Limb (tissue), 2 donors: ENCODE measurements at regions not wholly inside any gene's neighbourhood (a gene's known extent, or its start where the extent isn't known, plus 50 kb on each side); places are given as distances from the start of the nearest gene placed in this dataset.

Experiments used
- DNase-seq, 2 donors: peaks; one replicate each; pipeline ENCODE4 v3.0.0-alpha.2; 2016; ENCODE audit errors: extremely low spot score in 2 of 2

DNA sequence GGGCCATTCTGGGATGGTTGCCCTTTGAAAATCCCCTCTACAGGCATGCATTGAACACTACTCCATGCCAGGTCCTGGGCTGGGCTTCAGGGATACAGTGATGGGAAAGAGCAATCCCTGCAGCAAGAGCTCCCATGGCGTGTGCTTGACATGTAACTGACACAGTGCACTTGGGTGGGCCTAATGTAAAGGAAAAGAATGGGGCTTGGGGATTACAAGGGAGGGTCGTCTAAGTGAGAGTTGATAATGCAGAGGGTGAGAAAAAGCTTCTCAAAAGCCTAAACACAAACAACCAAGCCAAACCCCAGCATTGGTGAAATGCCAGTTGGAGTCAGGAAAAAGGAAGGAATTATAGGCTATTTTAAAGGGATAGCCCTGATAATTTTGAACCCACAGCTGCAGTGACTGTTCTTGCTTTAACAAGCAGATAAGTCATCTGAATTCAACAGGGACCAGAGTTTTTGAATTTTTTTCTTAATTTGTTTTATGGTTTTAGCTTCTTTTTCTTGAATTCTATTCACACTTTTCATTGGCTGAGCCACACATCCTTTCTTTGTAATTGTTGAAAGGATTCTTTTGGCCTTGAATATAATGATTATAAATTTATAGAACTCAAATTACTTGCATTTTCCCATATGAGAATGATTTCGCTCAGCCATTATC is 308.7 kb downstream of the LPIN1 start:
- DNase-seq: no peak

DNA sequence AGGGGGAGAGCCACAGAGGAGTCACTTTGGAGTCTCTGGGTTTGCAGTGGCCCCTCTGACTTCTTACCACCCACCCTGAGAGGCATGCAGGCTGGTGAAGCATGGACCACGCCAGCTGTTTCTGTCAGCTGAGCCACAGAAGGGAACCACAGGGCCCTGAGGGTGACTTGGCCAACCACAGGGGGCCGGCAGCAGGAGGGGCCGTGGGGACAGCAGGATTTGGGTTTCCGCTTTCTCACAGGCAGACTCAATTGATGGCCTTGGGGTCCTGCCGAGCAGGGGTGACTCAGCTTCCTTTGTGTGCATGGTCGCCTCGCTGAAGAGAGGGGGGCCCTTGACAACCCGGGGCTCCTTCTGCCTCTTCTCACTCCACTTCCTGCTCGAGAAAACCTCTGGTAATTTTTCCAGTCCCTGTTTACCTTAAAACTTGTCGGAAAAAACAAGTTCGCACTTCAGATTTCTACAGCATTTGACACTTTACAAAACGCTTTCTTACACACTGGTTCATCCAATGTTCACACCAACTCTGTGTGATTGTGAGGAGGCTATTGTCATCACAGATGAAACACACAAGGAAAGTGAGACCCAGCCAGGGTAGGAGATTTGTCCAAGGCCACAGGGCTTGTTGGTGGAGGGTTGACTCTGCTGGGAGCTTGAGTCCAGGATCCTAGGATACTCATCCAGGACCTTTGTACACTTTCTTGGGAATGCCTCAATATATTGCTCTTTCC is 311.2 kb downstream of the LPIN1 start:
- no peak for DNase-seq

DNA sequence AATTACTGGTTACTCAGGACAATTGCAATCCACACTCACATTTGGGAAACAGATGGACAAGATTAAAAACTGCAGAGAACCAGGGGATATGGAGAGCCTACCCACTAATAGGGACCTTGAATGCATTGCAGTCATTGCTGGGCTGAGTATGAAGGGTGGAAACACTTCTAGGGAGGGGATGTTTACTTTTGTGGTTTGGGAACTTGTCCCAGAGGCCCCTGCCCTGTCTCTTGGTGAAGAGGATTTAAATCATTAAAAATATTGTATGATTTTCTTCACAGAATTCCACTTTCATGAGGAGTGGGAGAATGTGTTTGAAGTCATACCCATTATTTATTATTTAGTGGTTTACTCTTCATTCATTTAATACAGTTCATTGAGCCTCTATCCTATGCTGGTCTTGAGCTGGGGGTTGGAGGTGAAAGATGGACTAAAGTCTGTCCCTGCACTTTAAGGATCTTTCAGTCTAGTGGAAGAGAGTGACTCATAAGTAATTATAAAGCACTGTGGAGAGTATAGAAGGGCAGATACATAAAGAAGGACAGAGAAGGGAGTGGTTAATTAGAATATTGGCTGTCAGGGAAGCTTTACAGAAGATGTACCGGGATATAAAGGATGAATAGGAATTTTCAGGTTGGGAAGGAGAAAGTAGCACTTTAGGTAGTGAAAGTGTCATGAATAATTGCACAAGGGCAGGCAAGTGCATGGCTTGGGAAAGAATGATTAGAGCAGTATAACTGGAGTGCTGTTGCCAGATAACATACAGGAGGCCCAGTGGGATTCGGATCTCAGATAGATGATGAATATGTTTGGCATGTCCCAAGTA is 313.4 kb downstream of the LPIN1 start:
- DNase-seq: no peak

DNA sequence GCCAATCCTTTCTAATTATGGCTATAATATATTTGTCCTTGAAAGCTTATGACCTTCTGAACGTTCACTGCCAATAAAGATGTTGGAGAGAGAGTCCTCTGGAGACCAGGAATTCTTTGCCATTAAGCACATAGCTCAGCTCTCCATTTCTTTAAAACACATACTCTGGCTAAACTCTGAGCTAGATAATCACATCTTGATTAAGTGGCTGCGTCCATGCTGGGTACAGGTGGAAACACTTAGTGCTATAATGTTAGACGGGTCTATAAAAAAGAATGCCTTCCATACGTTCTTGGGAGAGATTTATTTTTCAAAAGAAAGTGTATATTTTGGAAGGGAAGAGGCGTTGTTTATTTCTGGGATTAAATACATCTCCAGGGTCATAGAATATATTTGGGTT is 314.5 kb downstream of the LPIN1 start:
- peak in 1 of 2 donors; percentile 40 for DNase-seq

DNA sequence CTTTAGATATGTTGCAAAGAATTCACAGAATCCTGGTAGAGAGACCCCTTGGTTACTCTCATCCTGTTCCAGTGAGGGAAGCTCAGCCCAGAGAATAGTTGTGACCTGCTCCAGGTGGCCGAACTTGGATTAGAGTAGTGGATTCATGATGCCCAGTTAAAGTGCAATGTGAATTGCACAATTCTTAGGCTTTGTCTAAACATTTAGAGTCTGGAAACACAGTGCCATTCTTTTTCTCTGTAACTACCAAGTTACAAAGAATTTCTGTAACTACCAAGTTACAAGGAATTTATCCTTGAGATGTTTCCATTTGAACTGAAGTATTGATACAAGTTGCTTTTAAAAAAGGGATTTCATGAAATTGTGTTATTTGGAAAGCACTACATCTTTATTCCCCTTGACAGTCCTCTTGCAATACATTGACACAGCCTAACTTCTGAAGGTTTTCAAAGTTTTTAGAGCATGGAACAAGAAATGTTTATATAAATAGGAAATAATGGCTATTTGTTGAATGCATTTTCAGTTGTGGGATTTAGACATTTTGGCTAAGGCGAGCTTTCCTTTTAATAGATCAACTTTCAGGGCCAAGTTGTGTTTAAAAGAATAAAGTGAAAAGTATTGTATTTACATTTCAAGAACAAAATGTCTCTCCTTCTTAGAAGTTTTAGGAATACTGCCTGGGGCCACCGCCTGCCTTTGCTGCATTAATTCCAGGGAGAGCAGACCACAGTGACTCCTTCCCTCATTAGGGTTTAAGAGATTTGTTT is 315.0 kb downstream of the LPIN1 start:
- DNase-seq: peak in 1 of 2 donors; percentile 30

DNA sequence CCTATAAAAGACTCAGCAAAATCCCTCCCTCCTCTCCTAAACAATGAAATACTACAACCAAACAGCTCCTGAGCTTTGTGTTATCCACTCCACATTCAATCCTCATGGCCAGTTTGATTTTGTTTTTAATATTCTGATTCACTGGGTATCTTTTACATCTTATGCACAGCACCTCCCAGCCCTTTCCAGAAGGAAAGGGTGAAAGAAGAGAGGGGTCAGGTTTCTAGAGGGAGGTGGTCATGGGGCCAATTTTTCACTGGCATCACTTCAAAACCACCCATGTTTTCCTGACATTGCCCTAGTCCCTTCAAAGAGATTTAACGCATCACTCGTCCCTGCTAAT is 315.6 kb downstream of the LPIN1 start:
- DNase-seq: no peak

DNA sequence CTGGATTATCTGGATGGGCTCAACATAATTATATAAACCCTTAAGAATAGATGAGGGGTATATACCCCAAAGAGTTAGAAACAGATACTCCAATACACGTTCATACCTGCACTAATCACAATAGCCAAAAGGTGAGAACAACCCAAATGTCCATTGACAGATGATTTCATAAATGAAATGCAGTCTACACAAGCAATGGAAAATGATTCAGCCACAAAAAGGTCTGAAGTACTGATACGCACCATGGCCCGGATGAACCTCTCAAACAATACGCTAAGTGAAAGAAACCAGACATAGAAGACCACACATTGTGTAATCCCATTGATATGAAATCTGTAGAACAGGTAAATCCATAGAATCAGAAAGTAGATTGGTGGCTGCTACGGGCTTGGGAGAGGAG is 316.8 kb downstream of the LPIN1 start:
- no peak for DNase-seq

DNA sequence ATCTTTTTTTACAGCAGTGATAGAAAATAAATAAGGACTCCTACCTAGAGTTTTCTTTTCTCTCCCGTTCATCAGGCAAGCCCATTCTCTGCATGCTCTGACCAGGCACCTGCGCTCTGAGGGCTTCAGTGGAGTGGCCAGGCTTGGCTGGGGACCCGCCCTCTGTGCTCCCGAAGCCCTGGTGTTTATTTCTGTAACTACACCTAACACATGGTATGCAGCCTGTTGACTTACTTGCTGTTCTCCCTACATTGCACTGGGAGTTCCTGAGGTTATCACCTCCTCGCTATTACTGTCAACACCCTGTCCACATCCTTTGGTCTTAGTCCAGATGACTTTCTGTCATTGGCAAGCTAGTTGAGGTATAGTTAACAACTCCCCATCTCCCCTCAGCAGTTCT is 317.7 kb downstream of the LPIN1 start:
- no peak for DNase-seq

DNA sequence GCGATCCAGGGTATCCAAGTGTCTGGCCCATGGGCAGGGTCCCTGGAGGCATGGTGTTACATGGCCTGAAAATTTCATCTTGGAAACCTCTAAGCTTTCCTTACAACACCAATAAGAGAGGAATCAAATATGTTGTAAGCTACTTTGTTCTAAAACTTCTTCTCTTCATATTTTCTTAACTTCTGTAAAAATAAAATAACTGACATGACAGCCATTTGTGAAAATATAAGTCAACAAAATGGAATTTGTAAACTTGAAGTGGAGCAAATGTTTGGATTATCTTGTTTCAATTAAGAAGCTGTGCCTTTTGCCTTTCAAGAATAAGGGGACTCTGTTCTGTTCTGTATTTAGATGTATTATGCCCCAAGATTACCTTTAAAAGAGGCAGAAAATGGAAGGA is 319.7 kb downstream of the LPIN1 start:
- no peak for DNase-seq

DNA sequence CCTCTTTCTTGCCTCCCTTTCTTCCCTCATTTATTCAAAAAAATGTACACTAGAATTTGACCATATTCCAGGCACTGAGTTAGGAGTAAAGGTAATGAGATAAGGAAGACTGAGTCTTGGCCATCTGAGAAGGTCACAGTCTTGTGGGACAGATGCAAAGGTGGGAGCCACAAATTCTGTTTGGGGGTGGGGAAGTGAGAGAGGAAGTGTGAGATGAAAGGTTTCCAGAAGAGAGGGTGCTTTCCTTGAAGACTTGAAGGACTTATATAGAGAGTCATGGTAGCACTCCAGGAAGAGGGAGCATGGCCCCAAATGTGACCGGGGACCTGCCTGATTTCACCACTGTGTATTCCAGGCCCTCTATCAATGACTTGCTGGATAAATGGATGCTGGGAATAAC is 320.6 kb downstream of the LPIN1 start:
- no peak for DNase-seq

DNA sequence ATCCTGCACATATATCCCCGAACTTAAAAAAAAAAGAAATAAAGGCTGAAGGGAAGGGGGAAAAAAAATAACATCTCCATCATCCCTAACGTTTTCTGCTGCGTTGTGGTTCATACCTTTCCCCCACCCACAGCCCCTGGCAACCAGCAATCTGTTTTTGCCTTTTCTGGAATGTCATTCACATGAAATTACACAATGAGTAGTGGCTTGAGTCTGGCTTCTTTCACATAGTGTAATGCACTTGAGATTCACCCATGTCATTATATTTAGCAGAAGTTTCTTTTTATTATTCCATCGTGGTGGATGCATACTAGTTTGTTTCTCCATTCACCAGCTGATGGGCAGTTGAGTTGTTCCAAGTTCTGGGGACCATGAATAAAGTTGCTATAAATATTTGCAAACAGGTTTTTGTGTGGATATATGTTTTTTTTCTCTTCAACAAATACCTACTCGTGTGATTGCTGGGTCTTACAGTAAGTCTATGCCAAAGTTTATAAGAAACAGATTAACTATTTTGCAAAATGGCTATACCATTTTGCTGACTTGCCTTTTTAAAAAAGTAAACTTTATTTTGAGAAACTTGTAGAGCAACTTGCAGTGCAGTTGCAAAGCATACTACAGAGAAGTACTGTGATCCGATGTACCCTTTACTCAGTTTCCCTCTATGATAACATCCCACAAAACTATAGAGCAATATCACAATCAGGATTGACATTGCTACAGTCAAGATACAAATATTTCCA is 322.5 kb downstream of the LPIN1 start:
- DNase-seq: no peak

DNA sequence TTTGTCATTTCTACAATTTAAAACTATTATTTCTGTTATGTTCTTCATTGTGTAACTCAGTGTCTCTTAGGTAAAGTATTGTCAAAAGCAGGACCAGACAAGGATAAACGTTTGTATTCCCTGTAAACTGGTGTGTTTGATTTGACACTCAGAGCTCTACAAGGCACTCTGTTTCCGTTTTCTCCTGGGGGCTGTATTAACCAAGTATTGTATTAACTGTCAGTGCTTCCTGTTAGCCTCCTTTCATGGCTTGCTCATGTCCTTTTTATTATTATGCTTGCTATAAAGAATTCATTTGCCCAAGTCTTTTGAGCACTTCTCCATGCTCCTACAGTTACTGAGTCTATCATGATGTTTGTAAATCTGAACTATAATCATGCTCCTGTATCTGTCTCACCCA is 323.7 kb downstream of the LPIN1 start:
- DNase-seq: no peak

DNA sequence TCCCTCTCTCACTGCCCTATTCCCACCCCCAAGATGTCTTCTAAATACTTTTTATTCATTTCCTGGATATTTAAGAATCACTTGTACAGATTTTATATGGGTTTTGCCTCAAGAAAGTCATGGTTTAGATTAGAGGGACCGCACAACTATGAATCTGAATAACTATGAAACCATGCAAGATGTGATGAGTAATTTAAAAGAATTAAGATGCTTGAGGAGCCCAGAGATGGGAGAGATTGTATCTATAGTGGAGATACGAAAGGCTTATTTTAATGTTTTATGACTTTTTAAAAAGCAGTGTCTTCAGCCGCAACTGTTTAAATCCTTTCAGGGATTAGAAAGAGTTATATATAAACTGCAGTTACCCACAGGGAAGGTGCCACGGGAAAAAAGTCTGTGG is 324.1 kb downstream of the LPIN1 start:
- no peak for DNase-seq

DNA sequence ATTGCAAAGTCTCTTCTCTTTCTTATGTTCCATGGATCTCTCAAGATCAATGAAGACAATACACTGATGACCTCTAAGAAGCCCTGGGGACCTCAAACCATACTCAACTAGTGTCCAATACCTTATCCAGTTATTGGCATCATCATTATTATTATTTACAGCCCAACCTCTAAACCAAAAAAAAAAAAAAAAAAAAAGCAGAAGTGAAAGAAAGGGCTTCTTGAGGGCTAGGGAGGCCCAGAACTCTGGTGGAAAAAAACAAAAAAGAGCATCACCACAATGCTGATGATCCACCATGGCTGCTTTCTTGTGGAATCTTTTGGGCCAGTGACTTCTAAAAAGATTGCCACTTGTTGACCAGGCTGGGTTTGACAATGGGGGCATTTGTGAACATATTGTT is 324.9 kb downstream of the LPIN1 start:
- DNase-seq: no peak

DNA sequence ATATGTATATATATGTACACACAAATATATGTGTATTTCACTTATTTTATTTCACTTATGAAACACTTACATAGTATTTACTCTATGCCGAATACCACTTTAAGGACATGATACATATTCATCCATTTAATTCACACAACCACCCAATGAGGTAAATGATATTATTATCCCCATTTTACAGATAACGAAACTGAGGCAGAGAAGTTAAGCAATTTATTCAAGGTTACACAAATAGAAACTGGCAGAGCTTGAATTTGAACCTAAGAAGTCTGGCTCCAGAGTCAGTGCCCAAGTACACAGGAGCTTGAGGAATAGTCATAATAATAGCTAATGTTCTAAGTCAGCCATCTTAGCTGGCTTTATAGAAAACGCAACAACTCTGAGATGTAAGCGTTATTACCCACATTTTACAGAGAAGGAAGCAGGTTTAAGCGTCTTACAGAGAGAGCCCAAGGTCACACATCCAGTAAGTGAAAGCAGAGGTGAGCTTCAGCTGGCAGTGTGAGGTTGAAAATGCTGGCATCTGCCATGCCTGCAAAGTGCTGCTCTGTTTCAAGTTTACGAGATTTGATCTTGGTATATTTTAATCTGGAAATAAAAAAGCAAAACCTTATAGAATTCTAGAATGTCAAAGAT is 326.9 kb downstream of the LPIN1 start:
- DNase-seq: no peak

DNA sequence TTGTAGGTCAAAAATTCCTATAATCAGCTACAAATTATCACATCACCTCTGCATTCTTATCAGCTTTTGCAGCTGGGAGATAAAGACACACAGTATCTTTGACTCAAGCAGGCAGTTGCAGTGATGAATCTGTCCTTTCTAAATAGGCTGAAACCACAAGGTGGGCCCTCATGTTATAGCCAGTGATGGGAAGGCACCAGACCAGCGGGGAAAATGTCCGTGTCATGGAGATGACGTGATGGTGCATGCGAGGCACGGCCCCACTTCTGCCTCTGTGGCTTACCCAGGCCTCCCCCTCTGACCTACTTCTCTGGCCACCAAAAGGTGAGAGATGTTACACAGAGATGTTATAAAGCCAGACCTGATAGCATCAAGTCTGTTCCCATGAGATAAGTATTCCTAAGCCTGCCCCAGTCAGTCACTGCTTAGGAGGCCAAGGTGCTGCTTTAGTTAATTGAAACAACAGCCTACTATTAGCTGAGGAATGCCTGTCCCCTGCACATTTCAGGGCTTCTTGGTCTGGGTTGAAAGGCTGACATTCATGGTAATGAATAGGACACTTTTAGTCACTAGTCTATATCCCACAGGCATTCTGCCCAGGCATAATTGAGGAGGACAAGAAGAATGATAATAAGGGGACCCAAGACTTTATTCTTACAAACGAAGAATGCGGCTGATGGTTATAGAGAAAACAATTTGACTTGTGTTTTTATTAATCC is 327.9 kb downstream of the LPIN1 start:
- no peak for DNase-seq

DNA sequence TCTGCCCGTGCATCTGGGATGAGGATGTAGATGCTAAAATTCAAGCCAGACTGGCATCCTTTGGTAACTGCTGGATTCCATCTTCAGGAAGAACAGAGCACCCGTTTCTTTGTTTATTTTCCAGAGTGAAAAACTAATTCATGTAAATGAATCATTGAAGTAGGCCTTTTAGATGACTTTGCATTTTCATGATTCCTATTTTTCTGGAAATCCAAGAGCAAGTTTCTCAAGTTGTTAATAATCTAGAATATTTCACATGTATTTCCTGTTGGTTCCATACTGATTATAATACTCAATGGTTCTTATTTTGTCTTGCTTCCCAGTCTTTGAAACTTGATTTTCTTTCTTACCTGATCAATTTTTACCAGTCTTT is 328.4 kb downstream of the LPIN1 start:
- no peak for DNase-seq

DNA sequence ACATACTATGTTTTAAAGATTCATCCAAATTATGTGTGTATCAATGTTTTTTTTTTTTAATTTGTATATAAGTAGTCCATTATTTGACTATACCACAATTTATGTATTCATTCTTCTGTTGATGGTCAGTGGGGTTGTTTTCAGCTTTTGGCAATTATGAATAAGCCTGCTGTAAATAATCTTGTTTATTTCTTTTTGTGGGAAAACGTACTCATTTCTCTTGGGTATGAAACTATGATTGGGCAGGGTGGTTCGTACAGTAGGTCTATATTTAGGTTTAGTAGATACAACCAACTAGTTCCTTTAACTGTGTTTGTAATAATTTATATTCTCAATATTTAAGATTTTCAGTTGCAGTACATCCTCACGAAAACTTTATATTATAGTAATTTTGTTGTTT is 329.2 kb downstream of the LPIN1 start:
- DNase-seq: no peak

DNA sequence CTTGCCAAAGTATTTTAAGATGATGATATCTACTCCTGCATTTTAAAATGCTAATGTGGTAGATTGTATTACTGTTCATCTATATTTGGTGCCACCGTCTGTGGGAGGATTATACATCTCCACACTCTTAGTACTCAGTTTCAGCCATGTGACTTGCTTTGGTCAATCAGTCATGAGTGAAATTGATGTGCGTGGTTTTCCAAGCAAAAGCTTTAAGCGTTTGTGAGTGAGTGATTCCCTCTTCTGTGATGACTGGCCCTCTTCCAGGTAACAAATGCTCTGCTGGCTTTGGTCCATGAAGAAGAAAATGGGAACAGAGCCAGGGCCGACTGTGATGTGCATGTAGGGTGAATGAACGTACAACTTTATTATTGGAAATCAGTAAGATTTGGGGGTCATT is 330.4 kb downstream of the LPIN1 start:
- peak in 1 of 2 donors; percentile 70 for DNase-seq

DNA sequence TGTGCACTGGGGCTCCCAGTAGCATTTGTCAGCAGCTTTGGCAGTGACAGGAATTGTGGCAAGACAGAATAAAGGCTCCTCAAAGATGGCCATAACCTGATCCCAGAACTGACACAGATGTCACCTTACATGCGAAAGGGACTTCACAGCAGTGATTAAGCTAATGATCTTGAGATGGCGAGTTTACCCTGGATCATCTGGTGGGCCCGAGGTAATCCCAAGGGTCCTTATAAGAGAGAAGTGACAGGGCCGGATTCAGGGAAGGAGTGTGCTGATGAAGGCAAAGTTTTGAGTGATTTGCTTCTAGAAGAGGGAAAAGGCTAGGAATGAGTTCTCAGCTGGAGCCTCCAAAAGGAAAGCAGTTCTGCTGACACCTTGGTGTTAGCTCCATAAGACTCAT is 333.9 kb downstream of the LPIN1 start:
- DNase-seq: no peak
